CD14-positive monocyte (primary cell): ENCODE measurements at regions not wholly inside any gene's neighbourhood (a gene's known extent, or its start where the extent isn't known, plus 50 kb on each side); places are given as distances from the start of the nearest gene placed in this dataset.
A peak's percentile ranks its signal among the peaks of the same experiment; 100 is the strongest.

ENCODE experiments used
- DNase-seq, 3 donors: peaks; one replicate each; pipeline ENCODE4 v3.0.0-alpha.2; 2011 to 2022
- H2AFZ ChIP-seq: 2 replicates; pipeline ENCODE4 v1.6.0; 2012; ENCODE audit warnings: mild to moderate bottlenecking, low read depth, low read length, inconsistent platforms; ENCODE audit not compliant: insufficient read depth, poor library complexity, severe bottlenecking
- H3K27ac ChIP-seq, 2 donors: 1 replicate in 1 of 2; 2 replicates in 1 of 2; pipeline ENCODE4 v1.5.1; 2012 to 2013; ENCODE audit warnings: low read length in 2 of 2, control low read depth in 1 of 2, inconsistent platforms in 1 of 2, low read depth in 1 of 2, mild to moderate bottlenecking in 1 of 2
- H3K27me3 ChIP-seq, 2 donors: one replicate each; pipeline versions ENCODE4 v1.6.0 to v1.6.1; 2011 to 2013; ENCODE audit warnings: low read length in 2 of 2; ENCODE audit not compliant: control insufficient read depth in 2 of 2, insufficient read depth in 2 of 2
- H3K36me3 ChIP-seq, 2 donors: replicated peaks in 1 of 2; 1 replicate in 1 of 2; 2 replicates in 1 of 2; pipeline versions ENCODE4 v1.5.1 to v1.6.1; 2012 to 2013; ENCODE audit warnings: low read length in 2 of 2, control low read depth in 1 of 2, inconsistent platforms in 1 of 2, mild to moderate bottlenecking in 1 of 2; ENCODE audit not compliant: insufficient read depth in 2 of 2, control insufficient read depth in 1 of 2
- H3K4me1 ChIP-seq, 2 donors: 1 replicate in 1 of 2; 2 replicates in 1 of 2; pipeline versions ENCODE4 v1.5.1 to v1.6.1; 2012 to 2013; ENCODE audit warnings: low read length in 2 of 2, control low read depth in 1 of 2, inconsistent platforms in 1 of 2, mild to moderate bottlenecking in 1 of 2, moderate library complexity in 1 of 2; ENCODE audit not compliant: insufficient read depth in 2 of 2, control insufficient read depth in 1 of 2
- H3K4me2 ChIP-seq: replicated peaks from 2 replicates; pipeline ENCODE3; 2012; ENCODE audit warnings: low read length, moderate library complexity, mild to moderate bottlenecking; ENCODE audit not compliant: poor library complexity, severe bottlenecking; ENCODE audit errors: extremely low read depth
- H3K4me3 ChIP-seq, 3 experiments: fragments of 200-600 bp in 1 of 3; sonication (generic) in 1 of 3; replicated peaks in 1 of 3; 1 replicate in 2 of 3; 2 replicates in 1 of 3; pipeline ENCODE4 v1.5.1; 2011 to 2013; ENCODE audit warnings: low read length in 3 of 3, mild to moderate bottlenecking in 3 of 3, control low read depth in 2 of 3, low read depth in 2 of 3, inconsistent platforms in 1 of 3, moderate library complexity in 1 of 3
- H3K79me2 ChIP-seq: 2 replicates; pipeline ENCODE4 v1.6.0; 2012; ENCODE audit warnings: mild to moderate bottlenecking, control low read depth, inconsistent platforms, low read length, moderate library complexity; ENCODE audit not compliant: insufficient read depth
- H3K9ac ChIP-seq: 2 replicates; pipeline ENCODE4 v1.6.0; 2017; ENCODE audit warnings: low read length, mild to moderate bottlenecking; ENCODE audit not compliant: insufficient read depth, poor library complexity, severe bottlenecking
- H3K9me3 ChIP-seq, 2 donors: replicated peaks in 1 of 2; 1 replicate in 1 of 2; 2 replicates in 1 of 2; pipeline versions ENCODE4 v1.5.1 to v1.6.1; 2012 to 2013; ENCODE audit warnings: low read length in 2 of 2, control low read depth in 1 of 2; ENCODE audit not compliant: control insufficient read depth in 1 of 2, insufficient read depth in 1 of 2
- H4K20me1 ChIP-seq: 2 replicates; pipeline ENCODE4 v1.6.0; 2012; ENCODE audit warnings: mild to moderate bottlenecking, low read length, control low read depth, moderate library complexity; ENCODE audit not compliant: insufficient read depth
- H3K27ac Mint-ChIP-seq, 7 donors: one replicate each; pipeline ENCODE4 v1.8.0; 2020; ENCODE audit warnings: mild to moderate bottlenecking in 7 of 7, mixed read lengths in 7 of 7, moderate library complexity in 6 of 7, inconsistent platforms in 2 of 7
- H3K27me3 Mint-ChIP-seq, 3 donors: one replicate each; pipeline ENCODE4 v1.8.0; 2021 to 2022; ENCODE audit warnings: low read depth in 3 of 3, mild to moderate bottlenecking in 3 of 3, mixed read lengths in 3 of 3, moderate library complexity in 3 of 3, inconsistent platforms in 1 of 3
- H3K36me3 Mint-ChIP-seq, 2 donors: one replicate each; pipeline ENCODE4 v1.8.0; 2020; ENCODE audit warnings: mixed read lengths in 2 of 2, inconsistent platforms in 1 of 2, mild to moderate bottlenecking in 1 of 2
- H3K4me1 Mint-ChIP-seq: one replicate; pipeline ENCODE4 v1.8.0; 2020; ENCODE audit warnings: mild to moderate bottlenecking, mixed read lengths
- H3K4me3 Mint-ChIP-seq, 2 donors: one replicate each; pipeline ENCODE4 v1.8.0; 2020; ENCODE audit warnings: mild to moderate bottlenecking in 2 of 2, mixed read lengths in 2 of 2, moderate library complexity in 1 of 2
- H3K9me3 Mint-ChIP-seq, 7 donors: one replicate each; pipeline ENCODE4 v1.8.0; 2020 to 2022; ENCODE audit warnings: mixed read lengths in 7 of 7, mild to moderate bottlenecking in 6 of 7, moderate library complexity in 6 of 7, inconsistent platforms in 2 of 7
- WGBS: methylation state at CpG from one replicate; pipeline ENCODE4 v1.1.5; 2013; ENCODE audit warnings: missing lambda C conversion rate; ENCODE audit not compliant: insufficient coverage; 5-methylcytosine and 5-hydroxymethylcytosine counted together
- intact Hi-C, 2 donors: fragments of 100-400 bp; cut with micrococcal nuclease; formaldehyde crosslinking; loops; one replicate each; pipeline versions ENCODE4 v1.15.0 to v1.15.1; 2023
- TF ChIP-seq, protein P1 (sequence below): fragments of 200-600 bp; IDR thresholded peaks from one replicate; pipeline ENCODE4 v1.8.0; 2022; ENCODE audit warnings: antibody characterized with exemption, mild to moderate bottlenecking

DNA sequence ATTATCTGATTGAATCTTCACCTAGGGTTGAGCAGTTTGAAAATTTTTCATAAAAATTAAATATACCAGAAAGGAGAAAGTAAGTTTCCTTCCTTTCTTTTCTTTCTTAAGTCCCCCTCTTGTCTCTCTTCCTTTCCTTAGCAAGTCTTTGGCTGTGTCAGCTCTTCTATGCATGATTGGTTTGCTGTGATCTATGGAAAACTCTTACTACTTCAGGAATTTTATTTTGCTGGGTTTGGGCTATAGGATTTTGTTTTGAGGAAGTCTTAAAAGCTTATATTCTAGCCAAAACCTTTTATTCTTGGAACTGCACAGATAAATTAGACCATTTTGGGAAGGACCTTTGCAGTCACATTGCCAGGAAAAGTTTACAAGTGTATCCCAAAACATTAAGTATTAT is 173.4 kb upstream of the CITED2 start:
- no peak overlapping the region for H3K4me3 ChIP-seq
- no peak overlapping the region for H3K9ac ChIP-seq
- H3K4me1 Mint-ChIP-seq = peaks cover 18% of the 10 kb centered on the region
- H3K36me3 Mint-ChIP-seq = no peaks in the 10 kb centered on the region
- peaks cover 12 to 14% of the 10 kb centered on the region in 2 donors for H3K4me1 ChIP-seq
- TF ChIP-seq, protein P1, sequence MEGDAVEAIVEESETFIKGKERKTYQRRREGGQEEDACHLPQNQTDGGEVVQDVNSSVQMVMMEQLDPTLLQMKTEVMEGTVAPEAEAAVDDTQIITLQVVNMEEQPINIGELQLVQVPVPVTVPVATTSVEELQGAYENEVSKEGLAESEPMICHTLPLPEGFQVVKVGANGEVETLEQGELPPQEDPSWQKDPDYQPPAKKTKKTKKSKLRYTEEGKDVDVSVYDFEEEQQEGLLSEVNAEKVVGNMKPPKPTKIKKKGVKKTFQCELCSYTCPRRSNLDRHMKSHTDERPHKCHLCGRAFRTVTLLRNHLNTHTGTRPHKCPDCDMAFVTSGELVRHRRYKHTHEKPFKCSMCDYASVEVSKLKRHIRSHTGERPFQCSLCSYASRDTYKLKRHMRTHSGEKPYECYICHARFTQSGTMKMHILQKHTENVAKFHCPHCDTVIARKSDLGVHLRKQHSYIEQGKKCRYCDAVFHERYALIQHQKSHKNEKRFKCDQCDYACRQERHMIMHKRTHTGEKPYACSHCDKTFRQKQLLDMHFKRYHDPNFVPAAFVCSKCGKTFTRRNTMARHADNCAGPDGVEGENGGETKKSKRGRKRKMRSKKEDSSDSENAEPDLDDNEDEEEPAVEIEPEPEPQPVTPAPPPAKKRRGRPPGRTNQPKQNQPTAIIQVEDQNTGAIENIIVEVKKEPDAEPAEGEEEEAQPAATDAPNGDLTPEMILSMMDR = no peak
- no peaks in the 10 kb centered on the region for H3K27me3 ChIP-seq
- H3K36me3 ChIP-seq = no peaks in the 10 kb centered on the region
- no peak for DNase-seq
- H3K79me2 ChIP-seq = no peaks in the 10 kb centered on the region
- no peaks in the 10 kb centered on the region for H3K9me3 ChIP-seq
- peak overlapping the region in 2 of 7 donors; percentile 34 for H3K27ac Mint-ChIP-seq
- H3K4me3 Mint-ChIP-seq = no peak overlapping the region
- H2AFZ ChIP-seq = no peak overlapping the region
- peaks cover 0 to 1% (median 0%) of the 10 kb centered on the region in 3 donors for H3K27me3 Mint-ChIP-seq
- no peak overlapping the region for H3K4me2 ChIP-seq
- H3K9me3 Mint-ChIP-seq = peaks cover 0 to 2% (median 0%) of the 10 kb centered on the region in 7 donors
- peak overlapping the region in 1 of 2 donors; percentile 27 for H3K27ac ChIP-seq
- intact Hi-C loops = no loop called here
- no peaks in the 10 kb centered on the region for H4K20me1 ChIP-seq

- Histone ChIP-seq H2AFZ (peak overlapping the region; percentile 31), H3K4me1 (peaks cover 12 to 14% of the 10 kb centered on the region in 2 donors), H3K9me3 (no peaks in the 10 kb centered on the region), H3K79me2 (no peaks in the 10 kb centered on the region), H3K9ac (no peak overlapping the region), H3K27me3 (no peaks in the 10 kb centered on the region), H3K4me2 (peak overlapping the region; percentile 30), H4K20me1 (no peaks in the 10 kb centered on the region), H3K4me3 (no peak overlapping the region), H3K27ac (peak overlapping the region in 1 of 2 donors; percentile 27), H3K36me3 (no peaks in the 10 kb centered on the region)
- Mint-ChIP-seq H3K27me3 (peaks cover 0 to 1% (median 0%) of the 10 kb centered on the region in 3 donors), H3K4me3 (peak overlapping the region in 1 of 2 donors; percentile 57), H3K27ac (peak overlapping the region in 4 of 7 donors; percentile 34 to 85 (median 36)), H3K4me1 (peaks cover 18% of the 10 kb centered on the region), H3K9me3 (peaks cover 0 to 2% (median 0%) of the 10 kb centered on the region in 7 donors), H3K36me3 (no peaks in the 10 kb centered on the region)
- WGBS = 85% methylated on average over 2 of the region's 4 CpGs
- no peak for DNase-seq
- intact Hi-C loops = no loop called here
- TF ChIP-seq, protein P1 = no peak
Measured at GRCh38 chr6:139547122-139547776, 172.8 kb upstream of the CITED2 start.
